ENCODE measurements at regions not wholly inside any gene's neighbourhood (a gene's known extent, or its start where the extent isn't known, plus 50 kb on each side); places are given as distances from the start of the nearest gene placed in this dataset.

DNA sequence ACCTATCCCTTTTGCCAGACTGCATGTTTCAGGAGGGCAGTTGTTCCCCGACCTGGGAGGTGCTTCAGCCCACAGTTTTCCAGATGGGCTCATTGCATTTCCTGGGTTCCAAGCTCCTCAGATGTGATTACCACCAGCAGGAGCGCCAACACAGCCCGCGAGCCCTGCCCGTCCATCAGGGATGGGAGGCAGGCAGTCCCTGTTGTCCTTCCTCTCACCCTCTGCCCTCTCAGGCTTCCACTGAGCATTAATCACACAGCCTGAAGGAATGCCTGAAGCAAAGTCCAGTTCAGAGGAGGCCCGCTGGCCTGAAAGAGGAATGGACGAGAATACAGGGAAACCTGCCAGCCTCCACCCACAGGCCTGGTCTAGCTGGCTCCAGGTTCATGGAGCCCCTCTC, 256.3 kb upstream of the SDK2 start:
- TF ChIP-seq, protein P1, sequence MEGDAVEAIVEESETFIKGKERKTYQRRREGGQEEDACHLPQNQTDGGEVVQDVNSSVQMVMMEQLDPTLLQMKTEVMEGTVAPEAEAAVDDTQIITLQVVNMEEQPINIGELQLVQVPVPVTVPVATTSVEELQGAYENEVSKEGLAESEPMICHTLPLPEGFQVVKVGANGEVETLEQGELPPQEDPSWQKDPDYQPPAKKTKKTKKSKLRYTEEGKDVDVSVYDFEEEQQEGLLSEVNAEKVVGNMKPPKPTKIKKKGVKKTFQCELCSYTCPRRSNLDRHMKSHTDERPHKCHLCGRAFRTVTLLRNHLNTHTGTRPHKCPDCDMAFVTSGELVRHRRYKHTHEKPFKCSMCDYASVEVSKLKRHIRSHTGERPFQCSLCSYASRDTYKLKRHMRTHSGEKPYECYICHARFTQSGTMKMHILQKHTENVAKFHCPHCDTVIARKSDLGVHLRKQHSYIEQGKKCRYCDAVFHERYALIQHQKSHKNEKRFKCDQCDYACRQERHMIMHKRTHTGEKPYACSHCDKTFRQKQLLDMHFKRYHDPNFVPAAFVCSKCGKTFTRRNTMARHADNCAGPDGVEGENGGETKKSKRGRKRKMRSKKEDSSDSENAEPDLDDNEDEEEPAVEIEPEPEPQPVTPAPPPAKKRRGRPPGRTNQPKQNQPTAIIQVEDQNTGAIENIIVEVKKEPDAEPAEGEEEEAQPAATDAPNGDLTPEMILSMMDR (IDR thresholded peaks at IDR 0.05): no peak
- TF ChIP-seq POLR2A (IDR thresholded peaks at IDR 0.05) (no peak), EP300 (IDR thresholded peaks at IDR 0.05; ENCODE audit: low read depth) (no peak), POLR2AphosphoS5 (IDR thresholded peaks at IDR 0.05) (no peak)

Measured in transverse colon (tissue), 4 donors.